ENCODE measurements at regions not wholly inside any gene's neighbourhood (a gene's known extent, or its start where the extent isn't known, plus 50 kb on each side); places are given as distances from the start of the nearest gene placed in this dataset.

- ChIA-PET POLR2A (ENCODE audit: partially characterized antibody) (no interaction called here), CTCF (ENCODE audit: partially characterized antibody) (no interaction called here)
- Histone ChIP-seq H2AK5ac (ENCODE audit: low read depth, low read length) (no peak overlapping the region), H3K9me3 (ENCODE audit: insufficient read depth in 2 of 2, low read depth in 1 of 2, low read length in 1 of 2) (peaks cover 3 to 7% of the 10 kb centered on the region in 2 experiments; a peak in 2 of 4 replicates), H4K8ac (ENCODE audit: extremely low read depth, insufficient read depth, low read length) (no peak overlapping the region), H2AFZ (ENCODE audit: low read length) (no peak overlapping the region), H3K4ac (replicated peaks; ENCODE audit: insufficient read length, low read depth, low read length) (no peak overlapping the region), H2BK5ac (ENCODE audit: low read depth, low read length) (no peak overlapping the region), H4K91ac (replicated peaks; ENCODE audit: insufficient read length, low read length) (no peak overlapping the region), H2BK20ac (ENCODE audit: low read length) (no peak overlapping the region), H3K79me2 (ENCODE audit: control insufficient read depth in 1 of 2, insufficient read depth in 2 of 2, low read length in 2 of 2) (no peaks in the 10 kb centered on the region), H3K79me1 (ENCODE audit: low read depth, low read length) (no peaks in the 10 kb centered on the region), H3K4me2 (ENCODE audit: insufficient read depth in 1 of 2, low read depth in 2 of 2, low read length in 2 of 2) (no peak overlapping the region), H3K36me3 (ENCODE audit: control insufficient read depth in 2 of 4, insufficient read depth in 4 of 4, low read length in 3 of 4) (no peaks in the 10 kb centered on the region), H3K9ac (replicated peaks in 1 of 4; ENCODE audit: extremely low read depth in 1 of 4, low read depth in 3 of 4, low read length in 3 of 4) (no peak overlapping the region), H2BK15ac (ENCODE audit: low read length) (no peak overlapping the region), H3K27me3 (replicated peaks in 1 of 4; ENCODE audit: control insufficient read depth in 3 of 4, extremely low read depth in 1 of 4, insufficient read depth in 3 of 4, low read length in 3 of 4) (no peaks in the 10 kb centered on the region), H3K56ac (replicated peaks; ENCODE audit: insufficient read length, low read depth, low read length) (no peak overlapping the region), H3K23ac (ENCODE audit: insufficient read length) (no peak overlapping the region), H3K27ac (ENCODE audit: low read depth, low read length) (no peak overlapping the region), H3K14ac (ENCODE audit: insufficient read length) (no peak overlapping the region), H3K4me1 (replicated peaks in 1 of 4; ENCODE audit: control insufficient read depth in 3 of 4, insufficient read depth in 4 of 4, low read length in 3 of 4) (no peaks in the 10 kb centered on the region), H2BK120ac (replicated peaks; ENCODE audit: low read depth, low read length) (no peak overlapping the region), H4K20me1 (replicated peaks in 1 of 2; ENCODE audit: control insufficient read depth in 1 of 2, insufficient read depth in 2 of 2, low read length in 2 of 2) (no peaks in the 10 kb centered on the region), H3K23me2 (ENCODE audit: low read depth, low read length) (no peaks in the 10 kb centered on the region), H3K4me3 (ENCODE audit: extremely low read depth in 1 of 4, insufficient read depth in 2 of 4, low read depth in 3 of 4, low read length in 4 of 4) (no peak overlapping the region), H4K5ac (ENCODE audit: insufficient read length, low read depth, low read length) (no peak overlapping the region), H3K18ac (ENCODE audit: extremely low read depth, low read length) (no peak overlapping the region), H2BK12ac (ENCODE audit: low read depth, low read length) (no peak overlapping the region)
- DNase-seq (ENCODE audit: low read depth in 1 of 2, low spot score in 2 of 2) (no peak), FAIRE-seq (no peak)
- TF ChIP-seq YY1 (IDR thresholded peaks at IDR 0.05; ENCODE audit: low read depth, low read length) = no peak
- no peak for TF ChIP-seq SIX5 (IDR thresholded peaks at IDR 0.05; ENCODE audit: low read depth, low read length)
- no peak for TF ChIP-seq SAP30 (IDR thresholded peaks at IDR 0.05; ENCODE audit: insufficient read depth, insufficient replicate concordance, low read length)
- no peak for TF ChIP-seq RFX5 (IDR thresholded peaks at IDR 0.05; ENCODE audit: borderline replicate concordance, low read depth, low read length)
- TF ChIP-seq BRCA1 (IDR thresholded peaks at IDR 0.05; ENCODE audit: low read depth, low read length) = no peak
- no peak for TF ChIP-seq GABPA (IDR thresholded peaks at IDR 0.05; ENCODE audit: borderline replicate concordance, insufficient read depth, low read length)
- no peak for TF ChIP-seq SRF (IDR thresholded peaks at IDR 0.05; ENCODE audit: low read depth, low read length)
- no peak for TF ChIP-seq POLR2AphosphoS5 (IDR thresholded peaks at IDR 0.05; ENCODE audit: low read depth, low read length)
- TF ChIP-seq TAF7 (optimal IDR thresholded peaks at IDR 0.05; ENCODE audit: borderline replicate concordance, low read depth, low read length) = no peak
These were observed 357.6 kb upstream of the ID4 start for GRCh38 chr6:19479551-19479950.

All from H1 (cell line).